ES-I3 (cell line): ENCODE measurements at regions not wholly inside any gene's neighbourhood (a gene's known extent, or its start where the extent isn't known, plus 50 kb on each side); places are given as distances from the start of the nearest gene placed in this dataset.
"Not testable (repeated sequence)": the region's sequence is repeated elsewhere in the genome, so short reads cannot be mapped to it uniquely, and the experiment has no call there.

Experiments used
- H3K36me3 ChIP-seq: 2 replicates; pipeline ENCODE4 v1.6.1; 2013; ENCODE audit warnings: mild to moderate bottlenecking, low read length, control low read depth, moderate library complexity; ENCODE audit not compliant: insufficient read depth
- H3K4me1 ChIP-seq: 2 replicates; pipeline ENCODE4 v1.6.1; 2013; ENCODE audit warnings: mild to moderate bottlenecking, control low read depth, low read length; ENCODE audit not compliant: insufficient read depth
- H3K9ac ChIP-seq: 2 replicates; pipeline ENCODE4 v1.6.1; 2013; ENCODE audit warnings: low read depth, mild to moderate bottlenecking, low read length, moderate library complexity
- H3K9me3 ChIP-seq: 2 replicates; pipeline ENCODE4 v1.6.1; 2013; ENCODE audit warnings: mild to moderate bottlenecking, low read length, moderate library complexity; ENCODE audit not compliant: control insufficient read depth, insufficient read depth

- no peaks in the 10 kb centered on the region for H3K9me3 ChIP-seq
- H3K4me1 ChIP-seq = 0 out of 2 replicates have a peak, but pooled peaks cover under 1% of the 10 kb centered on the region
- no peak overlapping the region for H3K9ac ChIP-seq
- no peaks in the 10 kb centered on the region for H3K36me3 ChIP-seq
Measured at GRCh38 chr1:56254130-56254529, 325.2 kb downstream of the PLPP3 start.

- Histone ChIP-seq H3K36me3 (no peaks in the 10 kb centered on the region), H3K4me1 (peaks cover 5% of the 10 kb centered on the region; the same call in 1 of the 2 replicates), H3K9me3 (no peaks in the 10 kb centered on the region), H3K9ac (no peak overlapping the region)
Measured at GRCh38 chr1:56250809-56251208, 328.6 kb downstream of the PLPP3 start.

- no peaks in the 10 kb centered on the region for H3K36me3 ChIP-seq
- H3K9me3 ChIP-seq = no peaks in the 10 kb centered on the region
- no peak overlapping the region for H3K9ac ChIP-seq
- peaks cover 5% of the 10 kb centered on the region; the same call in 1 of the 2 replicates for H3K4me1 ChIP-seq
Measured at GRCh38 chr1:56249234-56249633, 330.1 kb downstream of the PLPP3 start.

- H3K36me3 ChIP-seq = no peaks in the 10 kb centered on the region
- peaks cover 5% of the 10 kb centered on the region; the same call in 1 of the 2 replicates for H3K4me1 ChIP-seq
- no peak overlapping the region for H3K9ac ChIP-seq
- no peaks in the 10 kb centered on the region for H3K9me3 ChIP-seq
Measured at GRCh38 chr1:56248138-56248537, 331.2 kb downstream of the PLPP3 start.

- H3K36me3 ChIP-seq, H3K9me3 ChIP-seq, H3K4me1 ChIP-seq, H3K9ac ChIP-seq: not testable (repeated sequence)
Measured at GRCh38 chr1:56246726-56247125, 332.6 kb downstream of the PLPP3 start.

- Histone ChIP-seq H3K36me3 (no peaks in the 10 kb centered on the region), H3K4me1 (no peaks in the 10 kb centered on the region), H3K9ac (no peak overlapping the region), H3K9me3 (no peaks in the 10 kb centered on the region)
Measured at GRCh38 chr1:56240400-56240799, 339.0 kb downstream of the PLPP3 start.

- Histone ChIP-seq H3K9me3 (no peaks in the 10 kb centered on the region), H3K4me1 (no peaks in the 10 kb centered on the region), H3K36me3 (no peaks in the 10 kb centered on the region), H3K9ac (no peak overlapping the region)
Measured at GRCh38 chr1:56237491-56238064, 341.8 kb downstream of the PLPP3 start.

GRCh38 chr1:56236688-56237087, 342.7 kb downstream of the PLPP3 start:
- H3K9me3 ChIP-seq = no peaks in the 10 kb centered on the region
- no peak overlapping the region for H3K9ac ChIP-seq
- H3K36me3 ChIP-seq = no peaks in the 10 kb centered on the region
- H3K4me1 ChIP-seq = no peaks in the 10 kb centered on the region

GRCh38 chr1:56235909-56236510, 343.4 kb downstream of the PLPP3 start:
- no peaks in the 10 kb centered on the region for H3K9me3 ChIP-seq
- H3K9ac ChIP-seq = no peak overlapping the region
- H3K4me1 ChIP-seq = no peaks in the 10 kb centered on the region
- no peaks in the 10 kb centered on the region for H3K36me3 ChIP-seq

- no peaks in the 10 kb centered on the region for H3K9me3 ChIP-seq
- no peaks in the 10 kb centered on the region for H3K4me1 ChIP-seq
- H3K9ac ChIP-seq = no peak overlapping the region
- no peaks in the 10 kb centered on the region for H3K36me3 ChIP-seq
Measured at GRCh38 chr1:56229186-56229585, 350.2 kb downstream of the PLPP3 start.

GRCh38 chr1:56227886-56228285, 351.5 kb downstream of the PLPP3 start:
- Histone ChIP-seq H3K36me3 (no peaks in the 10 kb centered on the region), H3K9me3 (no peaks in the 10 kb centered on the region), H3K9ac (no peak overlapping the region), H3K4me1 (no peaks in the 10 kb centered on the region)

- Histone ChIP-seq H3K36me3 (no peaks in the 10 kb centered on the region), H3K9ac (no peak overlapping the region), H3K9me3 (no peaks in the 10 kb centered on the region), H3K4me1 (no peaks in the 10 kb centered on the region)
Measured at GRCh38 chr1:56227401-56227800, 352.0 kb downstream of the PLPP3 start.

- H3K9me3 ChIP-seq = no peaks in the 10 kb centered on the region
- no peaks in the 10 kb centered on the region for H3K4me1 ChIP-seq
- H3K9ac ChIP-seq = no peak overlapping the region
- H3K36me3 ChIP-seq = no peaks in the 10 kb centered on the region
Measured at GRCh38 chr1:56225964-56226815, 353.2 kb downstream of the PLPP3 start.

- H3K9ac ChIP-seq = no peak overlapping the region
- no peaks in the 10 kb centered on the region for H3K4me1 ChIP-seq
- no peaks in the 10 kb centered on the region for H3K36me3 ChIP-seq
- H3K9me3 ChIP-seq = no peaks in the 10 kb centered on the region
Measured at GRCh38 chr1:56223968-56224367, 355.4 kb downstream of the PLPP3 start.
